GM18867 (cell line): ENCODE measurements at regions not wholly inside any gene's neighbourhood (a gene's known extent, or its start where the extent isn't known, plus 50 kb on each side); places are given as distances from the start of the nearest gene placed in this dataset.

ENCODE experiments used
- ATAC-seq: cut with Tn5 transposase; IDR thresholded peaks from one replicate; pipeline ENCODE4 v1.9.1; 2021; ENCODE audit warnings: mild to moderate bottlenecking, moderate library complexity; ENCODE audit not compliant: unreplicated experiment

DNA sequence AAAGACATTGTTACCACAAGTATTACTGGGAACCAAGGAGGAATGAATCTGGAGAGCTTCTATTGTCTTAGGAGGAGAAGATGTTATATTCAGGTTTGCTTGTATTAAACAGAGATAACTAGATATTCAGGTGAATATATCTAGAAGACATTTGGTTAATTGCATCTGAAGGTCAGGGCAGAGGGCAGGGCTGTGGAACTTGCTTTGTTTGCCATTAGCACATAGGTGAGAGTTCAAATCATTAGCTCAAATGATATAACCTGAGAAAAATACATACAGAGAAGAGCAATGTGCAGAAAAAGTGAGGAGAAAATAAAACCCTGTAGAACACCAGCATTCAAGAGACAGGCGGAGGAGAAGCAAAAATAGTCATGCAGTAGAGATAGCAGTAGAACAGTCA is 116.8 kb downstream of the DNAJB9 start:
- ATAC-seq = no peak

DNA sequence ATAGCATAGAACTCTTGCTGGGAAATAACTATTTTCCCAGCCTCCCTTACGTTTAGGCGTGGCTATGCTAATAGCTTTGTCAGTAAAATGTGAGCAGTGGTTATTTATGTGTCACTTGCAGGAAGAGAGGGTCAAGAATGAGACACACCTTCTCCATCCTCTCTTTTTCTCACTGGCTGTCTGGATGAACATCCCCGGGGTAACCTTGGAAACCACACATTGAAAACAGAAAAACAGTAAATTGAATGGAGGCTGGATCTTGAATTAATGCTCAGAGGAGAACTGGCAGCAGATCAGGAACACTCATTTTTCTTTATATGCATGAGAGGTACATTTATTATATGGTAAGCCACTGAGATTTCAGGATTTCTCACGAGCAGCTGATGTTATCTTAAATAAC is 127.6 kb downstream of the DNAJB9 start:
- ATAC-seq = no peak

DNA sequence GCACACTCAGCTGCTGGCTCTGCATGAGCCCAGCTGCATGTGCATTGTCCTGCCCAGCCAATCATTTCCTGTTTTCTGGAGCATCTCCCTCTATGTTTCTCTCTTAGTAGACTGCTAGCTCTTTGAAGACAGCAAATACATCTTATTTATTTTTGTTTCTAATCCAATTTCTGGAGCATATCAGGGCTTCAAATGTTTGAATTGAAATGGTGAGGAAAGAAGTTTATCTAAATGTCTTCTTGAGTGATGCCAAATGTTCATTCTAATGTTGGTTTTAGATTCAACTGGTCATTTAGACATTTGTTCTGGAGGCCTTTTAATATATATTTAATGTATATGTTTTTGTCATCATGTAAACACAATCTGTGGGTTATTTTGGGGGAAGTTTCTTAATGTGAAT is 141.9 kb downstream of the DNAJB9 start:
- ATAC-seq = no peak

DNA sequence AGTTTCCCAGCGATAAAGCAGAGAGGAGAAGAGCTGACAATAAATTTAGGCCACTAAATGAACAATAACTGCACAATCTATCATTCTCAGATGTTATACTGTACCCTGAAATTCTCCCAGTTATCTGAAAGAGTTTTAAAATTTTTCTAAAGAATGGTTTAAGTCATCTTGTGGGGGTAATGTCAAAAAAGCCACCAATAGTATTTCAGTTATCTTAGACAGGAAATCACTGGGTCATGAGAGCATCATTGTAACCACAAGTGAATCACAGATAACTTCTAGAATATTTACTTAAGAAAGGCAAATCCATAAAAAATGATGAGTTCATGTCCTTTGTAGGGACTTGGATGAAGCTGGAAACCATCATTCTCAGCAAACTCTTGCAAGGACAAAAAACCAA is 147.1 kb downstream of the DNAJB9 start:
- no peak for ATAC-seq

DNA sequence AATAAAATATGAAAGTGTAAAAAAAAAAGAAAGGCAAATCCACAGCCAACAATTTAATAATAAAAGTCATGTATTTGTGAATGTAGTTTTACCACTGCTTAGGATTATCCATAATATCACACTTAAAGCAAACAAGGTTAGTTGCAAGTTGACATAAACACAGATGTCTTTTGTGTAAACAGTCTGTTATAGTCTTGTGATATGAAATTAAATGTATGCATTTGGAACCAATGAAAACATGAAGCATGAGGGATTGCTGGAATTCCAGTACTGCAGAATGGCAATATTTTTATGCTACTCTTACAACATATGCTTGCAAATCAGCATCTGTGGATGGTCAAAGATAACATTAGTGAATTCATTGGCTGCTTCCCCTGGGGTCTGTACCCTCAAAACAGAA is 148.1 kb downstream of the DNAJB9 start:
- ATAC-seq = no peak

DNA sequence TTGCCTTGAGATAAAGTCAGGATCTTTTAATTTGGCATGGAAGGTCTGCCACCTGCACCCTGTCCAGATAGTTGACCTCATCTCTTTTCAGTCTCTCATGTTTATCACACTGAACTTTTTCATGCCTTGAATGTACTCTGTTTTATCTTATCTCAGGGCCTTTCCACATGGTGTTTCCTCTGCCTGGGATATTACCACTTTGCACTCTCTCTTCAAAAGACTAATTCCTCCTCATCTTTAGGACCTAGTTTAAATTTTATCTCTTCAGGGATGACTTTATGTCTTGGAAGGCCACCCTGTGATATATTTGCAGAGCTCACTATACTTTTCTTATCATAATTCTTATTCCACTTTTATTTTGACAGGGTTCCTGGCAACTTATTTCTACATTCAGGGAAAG is 150.0 kb downstream of the DNAJB9 start:
- no peak for ATAC-seq

GRCh38 chr7:108722561-108722960 is 152.9 kb downstream of the DNAJB9 start:
- no peak for ATAC-seq

GRCh38 chr7:108723381-108723814 is 153.7 kb downstream of the DNAJB9 start:
- ATAC-seq = no peak

- no peak for ATAC-seq
Observed at GRCh38 chr7:108724251-108725100, 154.8 kb downstream of the DNAJB9 start.

GRCh38 chr7:108735814-108736213 is 166.1 kb downstream of the DNAJB9 start:
- no peak for ATAC-seq

- ATAC-seq = no peak
Observed at GRCh38 chr7:108736221-108736891, 166.7 kb downstream of the DNAJB9 start.

DNA sequence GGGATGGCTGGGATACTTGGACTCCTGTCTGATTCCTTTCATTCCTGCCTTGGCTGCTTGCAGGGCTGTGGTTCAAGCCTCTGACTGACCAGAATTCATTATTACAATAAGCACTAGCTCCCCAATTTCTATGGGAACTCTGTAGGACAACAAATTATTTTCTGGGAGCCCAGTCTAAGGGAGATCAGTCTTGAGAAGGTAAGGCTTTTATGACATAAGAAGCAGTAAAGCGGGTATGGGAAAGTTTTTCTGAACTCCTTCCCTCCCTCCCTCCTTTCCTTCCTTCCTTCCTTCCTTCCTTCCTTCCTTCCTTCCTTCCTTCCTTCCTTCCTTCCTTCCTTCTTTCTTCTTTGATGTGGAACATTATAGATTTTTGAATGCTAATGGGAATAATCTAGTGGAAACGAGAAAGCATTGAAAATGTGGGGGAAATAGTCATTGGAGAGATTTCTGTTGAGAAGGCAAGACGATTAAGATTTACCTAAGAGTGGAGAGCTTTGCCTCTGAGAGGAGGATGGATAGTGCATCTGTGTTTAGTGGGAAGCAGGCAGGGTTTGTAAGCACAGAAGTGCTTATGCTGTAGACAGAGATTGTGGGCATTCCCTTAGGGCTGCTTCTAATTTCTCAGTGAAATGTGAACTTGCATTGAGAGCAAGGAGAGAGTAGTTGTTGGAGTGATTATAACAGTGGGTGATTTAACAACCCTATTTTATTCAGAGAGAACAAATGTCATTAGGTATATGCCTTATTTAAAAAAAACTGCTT is 201.5 kb downstream of the DNAJB9 start:
- no peak for ATAC-seq

- no peak for ATAC-seq
Observed at GRCh38 chr7:108771853-108772252, 202.2 kb downstream of the DNAJB9 start.

DNA sequence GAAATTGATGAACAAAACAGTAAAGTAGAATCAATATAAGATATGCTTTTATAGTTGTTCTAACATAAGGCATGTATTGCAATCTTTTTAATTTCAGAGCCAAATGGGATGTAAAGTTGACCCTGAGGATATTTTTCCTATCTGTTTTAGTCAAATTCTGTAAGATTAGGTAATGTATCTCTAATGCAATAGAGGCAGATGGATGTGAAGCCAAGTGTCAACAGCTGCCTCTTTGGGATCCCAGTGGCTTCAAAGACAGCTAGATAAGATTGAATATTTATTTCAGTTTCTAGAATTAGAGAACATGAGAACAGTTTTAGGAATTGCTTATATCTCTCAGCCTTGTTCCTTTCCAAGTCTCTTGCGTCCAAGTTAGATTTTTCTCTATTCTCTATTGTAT is 208.3 kb downstream of the DNAJB9 start:
- no peak for ATAC-seq

GRCh38 chr7:108789451-108789850 is 219.8 kb downstream of the DNAJB9 start:
- no peak for ATAC-seq

- no peak for ATAC-seq
Observed at GRCh38 chr7:108794466-108794865, 224.8 kb downstream of the DNAJB9 start.

- ATAC-seq = no peak
Observed at GRCh38 chr7:108802650-108803049, 233.0 kb downstream of the DNAJB9 start.

DNA sequence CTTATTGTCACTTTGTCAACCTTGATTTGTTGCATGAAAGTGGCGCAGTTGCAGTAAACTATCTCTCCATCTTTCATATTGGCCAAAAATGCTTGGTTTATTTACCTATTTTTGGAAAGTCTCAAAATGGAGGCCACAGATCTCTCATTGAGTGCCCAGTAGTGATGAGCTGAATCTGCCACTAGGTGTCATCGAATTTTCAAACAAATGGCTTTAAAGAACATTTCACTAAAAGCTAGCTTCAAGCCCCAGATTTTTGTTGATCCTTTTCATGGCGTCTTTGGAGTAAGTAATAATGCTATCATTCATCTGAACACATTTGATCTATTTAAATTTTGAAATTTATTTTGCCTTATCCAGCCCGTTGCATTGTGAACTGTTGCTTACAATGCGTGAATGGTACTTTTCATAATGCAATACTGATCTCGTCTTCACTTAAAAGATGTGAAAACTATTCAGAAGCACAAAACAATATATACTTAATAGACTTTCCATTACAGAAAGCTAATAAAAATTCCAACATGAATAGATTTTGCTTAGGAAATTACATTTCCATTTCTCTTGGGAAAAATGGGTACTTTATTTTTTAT is 236.2 kb downstream of the DNAJB9 start:
- peak; percentile 80 for ATAC-seq

GRCh38 chr7:108808549-108809266 is 239.0 kb downstream of the DNAJB9 start:
- no peak for ATAC-seq

DNA sequence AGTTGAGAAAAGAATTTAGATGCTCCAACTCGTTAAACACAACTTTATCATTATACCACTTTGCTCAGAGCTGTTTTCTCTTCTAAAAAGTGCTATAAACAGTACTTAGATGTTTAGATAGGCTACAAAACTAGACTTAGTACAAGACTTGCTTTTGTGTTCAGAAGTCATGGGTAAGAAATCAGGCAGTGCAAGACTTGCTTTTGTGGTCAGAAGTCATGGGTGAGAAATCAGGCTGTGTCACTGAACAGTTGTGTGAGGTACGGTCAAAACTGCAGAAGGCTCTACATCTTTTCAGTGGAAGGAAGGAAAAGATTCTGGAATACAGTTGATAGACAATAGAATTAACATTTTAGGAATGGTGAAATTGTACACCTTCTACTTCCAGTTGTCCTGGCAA is 239.7 kb downstream of the DNAJB9 start:
- ATAC-seq = no peak
